Upper lobe of left lung (tissue), 6 donors: ENCODE measurements at regions not wholly inside any gene's neighbourhood (a gene's known extent, or its start where the extent isn't known, plus 50 kb on each side); places are given as distances from the start of the nearest gene placed in this dataset.

Experiments
- ATAC-seq, 2 donors: fragments of 200-7000 bp; cut with Tn5 transposase; one replicate each; pipeline ENCODE4 v1.9.1; 2022; ENCODE audit warnings: mild to moderate bottlenecking in 2 of 2, moderate library complexity in 2 of 2; ENCODE audit not compliant: low FRiP score in 2 of 2
- DNase-seq, 2 donors: peaks; one replicate each; pipeline ENCODE4 v3.0.0-alpha.2; 2019 to 2020
- H3K27ac ChIP-seq, 4 donors: fragments of 200-600 bp; sonication (generic); one replicate each; pipeline ENCODE4 v1.5.1; 2016 to 2019
- H3K27me3 ChIP-seq, 4 donors: fragments of 200-600 bp; sonication (generic); one replicate each; pipeline ENCODE4 v1.5.1; 2017 to 2019
- H3K36me3 ChIP-seq, 4 donors: fragments of 200-600 bp; sonication (generic); one replicate each; pipeline ENCODE4 v1.5.1; 2016 to 2019
- H3K4me1 ChIP-seq, 4 donors: fragments of 200-600 bp; sonication (generic); one replicate each; pipeline ENCODE4 v1.5.1; 2018 to 2019
- H3K4me3 ChIP-seq, 4 donors: fragments of 200-600 bp; sonication (generic); one replicate each; pipeline ENCODE4 v1.5.1; 2017 to 2019; ENCODE audit warnings: mild to moderate bottlenecking in 2 of 4, moderate library complexity in 1 of 4
- H3K9me3 ChIP-seq, 4 donors: fragments of 200-600 bp; sonication (generic); one replicate each; pipeline ENCODE4 v1.5.1; 2018 to 2019
- EP300 ChIP-seq, 4 donors: sonication (generic); formaldehyde crosslinking; IDR thresholded peaks; one replicate each; pipeline ENCODE4 v1.5.1; 2017; ENCODE audit warnings: antibody characterized with exemption in 4 of 4, control low read depth in 2 of 4
- POLR2A ChIP-seq, 4 donors: fragments of 450-650 bp; IDR thresholded peaks; one replicate each; pipeline ENCODE4 v1.5.1; 2016 to 2017; ENCODE audit warnings: antibody characterized with exemption in 4 of 4, mild to moderate bottlenecking in 2 of 4
- POLR2AphosphoS5 ChIP-seq, 2 donors: sonication (generic); formaldehyde crosslinking; IDR thresholded peaks; one replicate each; pipeline ENCODE4 v1.5.1; 2017; ENCODE audit warnings: antibody characterized with exemption in 2 of 2
- WGBS, 2 donors: methylation state at CpG; one replicate each; pipeline ENCODE4 v1.1.5; 2017 to 2018; 5-methylcytosine and 5-hydroxymethylcytosine counted together
- TF ChIP-seq, protein P1 (sequence below), 6 experiments: fragments of 450-650 bp in 4 of 6; fragments of 200-600 bp in 2 of 6; sonication (generic) in 2 of 6; IDR thresholded peaks; one replicate each; pipeline ENCODE4 v1.5.1; 2016 to 2019; ENCODE audit warnings: antibody characterized with exemption in 6 of 6
- donor health status: DM: no; HTN: no; CAD: no; lungs with moderate emphysema.
- donor health status: DM: no; HTN: yes; CAD: no; lungs with severe emphysema.

DNA sequence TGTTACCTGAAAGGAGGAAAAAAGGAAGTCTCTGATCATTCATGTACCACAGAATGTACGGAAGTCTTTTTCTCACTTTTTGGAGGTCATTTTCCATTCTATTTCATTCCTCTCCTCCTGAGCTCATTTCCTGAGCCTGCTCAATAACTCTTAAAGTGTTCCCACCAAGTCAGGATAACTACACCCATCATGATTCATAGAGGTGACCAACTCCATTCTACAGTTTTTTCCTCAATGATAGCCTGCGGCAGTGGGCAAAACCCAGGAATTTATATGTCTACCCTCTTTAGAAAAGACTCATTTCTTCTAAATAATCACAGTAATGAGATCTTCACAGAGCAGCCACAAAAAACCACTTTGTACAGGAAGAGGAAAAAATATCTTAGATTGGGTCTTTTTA is 372.5 kb downstream of the RBM43 start:
- Histone ChIP-seq H3K4me1 (no peaks in the 10 kb centered on the region), H3K36me3 (no peaks in the 10 kb centered on the region), H3K9me3 (no peaks in the 10 kb centered on the region), H3K4me3 (no peak overlapping the region), H3K27ac (no peak overlapping the region), H3K27me3 (no peaks in the 10 kb centered on the region)
- DNase-seq: no peak
- no peak for ATAC-seq
- WGBS, 2 donors: 95 to 99% methylated on average over 2 of the region's 2 CpGs
- no peak for TF ChIP-seq POLR2AphosphoS5 (IDR thresholded peaks at IDR 0.05)
- no peak for TF ChIP-seq POLR2A (IDR thresholded peaks at IDR 0.05)
- TF ChIP-seq EP300 (IDR thresholded peaks at IDR 0.05): no peak
- TF ChIP-seq, protein P1, sequence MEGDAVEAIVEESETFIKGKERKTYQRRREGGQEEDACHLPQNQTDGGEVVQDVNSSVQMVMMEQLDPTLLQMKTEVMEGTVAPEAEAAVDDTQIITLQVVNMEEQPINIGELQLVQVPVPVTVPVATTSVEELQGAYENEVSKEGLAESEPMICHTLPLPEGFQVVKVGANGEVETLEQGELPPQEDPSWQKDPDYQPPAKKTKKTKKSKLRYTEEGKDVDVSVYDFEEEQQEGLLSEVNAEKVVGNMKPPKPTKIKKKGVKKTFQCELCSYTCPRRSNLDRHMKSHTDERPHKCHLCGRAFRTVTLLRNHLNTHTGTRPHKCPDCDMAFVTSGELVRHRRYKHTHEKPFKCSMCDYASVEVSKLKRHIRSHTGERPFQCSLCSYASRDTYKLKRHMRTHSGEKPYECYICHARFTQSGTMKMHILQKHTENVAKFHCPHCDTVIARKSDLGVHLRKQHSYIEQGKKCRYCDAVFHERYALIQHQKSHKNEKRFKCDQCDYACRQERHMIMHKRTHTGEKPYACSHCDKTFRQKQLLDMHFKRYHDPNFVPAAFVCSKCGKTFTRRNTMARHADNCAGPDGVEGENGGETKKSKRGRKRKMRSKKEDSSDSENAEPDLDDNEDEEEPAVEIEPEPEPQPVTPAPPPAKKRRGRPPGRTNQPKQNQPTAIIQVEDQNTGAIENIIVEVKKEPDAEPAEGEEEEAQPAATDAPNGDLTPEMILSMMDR (IDR thresholded peaks at IDR 0.05): no peak

DNA sequence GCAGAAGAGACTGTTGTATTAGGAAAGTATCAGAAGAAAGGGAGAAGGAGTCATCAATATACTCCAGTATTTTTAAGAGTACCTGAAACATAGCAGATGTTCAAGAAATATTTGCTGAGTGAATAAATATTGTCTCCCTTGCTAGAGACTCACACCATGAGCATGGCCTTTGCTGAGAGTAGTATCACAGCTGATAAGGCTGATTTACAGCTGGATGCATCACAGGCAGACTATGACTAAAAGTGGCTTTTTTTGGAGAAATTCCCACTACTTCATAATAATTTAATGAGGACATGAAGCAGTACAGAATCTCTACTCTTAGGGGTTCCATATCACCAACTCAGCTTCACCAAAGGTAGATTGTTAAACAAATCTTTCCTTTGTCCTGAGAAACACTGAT is 373.3 kb downstream of the RBM43 start:
- H3K4me1 ChIP-seq: no peaks in the 10 kb centered on the region
- no peaks in the 10 kb centered on the region for H3K27me3 ChIP-seq
- H3K9me3 ChIP-seq: no peaks in the 10 kb centered on the region
- ATAC-seq: no peak
- H3K4me3 ChIP-seq: no peak overlapping the region
- no peak overlapping the region for H3K27ac ChIP-seq
- TF ChIP-seq POLR2AphosphoS5 (IDR thresholded peaks at IDR 0.05) (no peak), POLR2A (IDR thresholded peaks at IDR 0.05) (no peak), EP300 (IDR thresholded peaks at IDR 0.05) (no peak)
- TF ChIP-seq, protein P1 (IDR thresholded peaks at IDR 0.05): no peak
- no peaks in the 10 kb centered on the region for H3K36me3 ChIP-seq
- DNase-seq: no peak

- 51 to 52% methylated on average over 3 of the region's 3 CpGs for WGBS, 2 donors
- Histone ChIP-seq H3K9me3 (no peaks in the 10 kb centered on the region), H3K4me3 (no peak overlapping the region), H3K27ac (no peak overlapping the region), H3K27me3 (no peaks in the 10 kb centered on the region), H3K4me1 (no peaks in the 10 kb centered on the region), H3K36me3 (no peaks in the 10 kb centered on the region)
- TF ChIP-seq, protein P1 (IDR thresholded peaks at IDR 0.05): no peak
- TF ChIP-seq POLR2A (IDR thresholded peaks at IDR 0.05) (no peak), POLR2AphosphoS5 (IDR thresholded peaks at IDR 0.05) (no peak), EP300 (IDR thresholded peaks at IDR 0.05) (no peak)
- DNase-seq: no peak
- ATAC-seq: no peak
These were observed 373.7 kb downstream of the RBM43 start for GRCh38 chr2:150887926-150888325.

DNA sequence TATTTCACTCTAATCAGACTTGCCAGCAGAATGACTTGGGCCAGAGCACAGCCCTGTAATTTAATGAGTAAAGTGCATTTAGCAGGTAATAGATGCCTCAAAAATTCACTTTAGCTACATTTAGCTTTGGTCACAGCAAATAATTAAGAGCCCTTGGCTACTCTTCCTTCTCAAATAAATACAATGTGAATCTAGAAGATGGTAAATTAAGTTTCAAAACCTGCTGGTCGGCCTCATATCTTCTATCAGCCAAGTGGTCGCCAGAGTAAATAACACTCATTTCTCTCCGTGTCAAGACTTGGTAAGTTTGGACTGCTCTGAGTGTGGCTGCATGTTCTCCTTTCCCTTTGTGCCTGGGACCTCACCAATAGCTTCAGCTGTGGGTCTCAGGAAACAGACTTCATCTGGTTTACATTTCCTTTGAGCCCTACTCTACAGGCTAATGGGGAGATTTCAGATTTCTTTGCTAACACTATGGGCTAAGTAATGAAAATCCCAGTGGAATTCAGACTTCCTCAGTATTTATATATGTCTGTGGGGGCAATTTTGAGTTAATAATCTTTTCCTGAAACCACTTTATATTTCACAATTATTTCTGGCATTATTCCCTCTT is 375.8 kb downstream of the RBM43 start:
- no peak for DNase-seq
- no peaks in the 10 kb centered on the region for H3K4me1 ChIP-seq
- no peaks in the 10 kb centered on the region for H3K9me3 ChIP-seq
- no peak overlapping the region for H3K4me3 ChIP-seq
- no peak for ATAC-seq
- 70 to 74% methylated on average over 3 of the region's 3 CpGs for WGBS, 2 donors
- H3K27me3 ChIP-seq: no peaks in the 10 kb centered on the region
- no peaks in the 10 kb centered on the region for H3K36me3 ChIP-seq
- TF ChIP-seq POLR2A (IDR thresholded peaks at IDR 0.05): no peak
- TF ChIP-seq POLR2AphosphoS5 (IDR thresholded peaks at IDR 0.05): no peak
- TF ChIP-seq EP300 (IDR thresholded peaks at IDR 0.05): no peak
- TF ChIP-seq, protein P1 (IDR thresholded peaks at IDR 0.05): no peak
- H3K27ac ChIP-seq: no peak overlapping the region

GRCh38 chr2:150885236-150885635 is 376.4 kb downstream of the RBM43 start:
- H3K27ac ChIP-seq: no peak overlapping the region
- WGBS, 2 donors: 95 to 100% methylated on average over 1 of the region's 1 CpG
- no peaks in the 10 kb centered on the region for H3K27me3 ChIP-seq
- H3K4me1 ChIP-seq: no peaks in the 10 kb centered on the region
- ATAC-seq: no peak
- no peaks in the 10 kb centered on the region for H3K9me3 ChIP-seq
- H3K36me3 ChIP-seq: no peaks in the 10 kb centered on the region
- TF ChIP-seq POLR2A (IDR thresholded peaks at IDR 0.05) (no peak), POLR2AphosphoS5 (IDR thresholded peaks at IDR 0.05) (no peak), EP300 (IDR thresholded peaks at IDR 0.05) (no peak)
- TF ChIP-seq, protein P1 (IDR thresholded peaks at IDR 0.05): no peak
- H3K4me3 ChIP-seq: no peak overlapping the region
- DNase-seq: no peak
